ENCODE measurements at regions not wholly inside any gene's neighbourhood (a gene's known extent, or its start where the extent isn't known, plus 50 kb on each side); places are given as distances from the start of the nearest gene placed in this dataset.
"Not testable (repeated sequence)": the region's sequence is repeated elsewhere in the genome, so short reads cannot be mapped to it uniquely, and the experiment has no call there.

DNA sequence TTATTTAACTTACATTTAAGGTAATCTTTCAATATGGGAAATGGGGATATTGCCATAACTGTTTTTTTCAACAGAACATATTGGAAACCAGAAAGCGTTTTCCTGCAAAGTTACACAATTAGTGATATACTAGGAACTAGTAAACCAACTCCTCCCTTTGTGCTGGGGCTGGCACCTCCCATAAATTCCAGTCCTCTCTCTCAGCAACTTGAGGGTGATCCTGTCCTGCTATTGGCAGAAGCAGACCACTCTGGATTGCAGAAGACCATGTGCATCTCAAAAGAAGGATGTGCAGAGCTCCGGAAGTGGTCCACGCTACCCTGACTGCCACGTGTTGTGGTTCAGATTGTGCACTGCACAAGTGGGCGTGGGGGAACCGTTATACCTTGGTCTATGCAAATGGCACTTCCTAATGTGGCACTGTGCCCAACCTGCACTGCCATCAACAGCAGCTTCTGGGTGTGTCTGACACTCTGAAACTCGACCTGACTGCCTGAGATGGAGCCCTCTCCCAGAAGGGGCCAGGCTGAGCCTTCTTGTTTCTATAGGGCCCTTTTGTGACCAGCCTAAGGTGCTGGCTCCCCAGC lies 219.2 kb downstream of the ZNF516 start:
- Mint-ChIP-seq H3K4me1 (ENCODE audit: low read depth) (no peaks in the 10 kb centered on the region), H3K36me3 (ENCODE audit: low read depth) (no peaks in the 10 kb centered on the region), H3K27ac (ENCODE audit: unreplicated experiment) (no peak overlapping the region), H3K27me3 (ENCODE audit: low read depth) (peaks cover 8% of the 10 kb centered on the region), H3K9me3 (ENCODE audit: low read depth) (peaks cover 2% of the 10 kb centered on the region), H3K4me3 (ENCODE audit: unreplicated experiment) (no peak overlapping the region)
- DNase-seq (ENCODE audit: low spot score): no peak
- TF ChIP-seq, protein P1, sequence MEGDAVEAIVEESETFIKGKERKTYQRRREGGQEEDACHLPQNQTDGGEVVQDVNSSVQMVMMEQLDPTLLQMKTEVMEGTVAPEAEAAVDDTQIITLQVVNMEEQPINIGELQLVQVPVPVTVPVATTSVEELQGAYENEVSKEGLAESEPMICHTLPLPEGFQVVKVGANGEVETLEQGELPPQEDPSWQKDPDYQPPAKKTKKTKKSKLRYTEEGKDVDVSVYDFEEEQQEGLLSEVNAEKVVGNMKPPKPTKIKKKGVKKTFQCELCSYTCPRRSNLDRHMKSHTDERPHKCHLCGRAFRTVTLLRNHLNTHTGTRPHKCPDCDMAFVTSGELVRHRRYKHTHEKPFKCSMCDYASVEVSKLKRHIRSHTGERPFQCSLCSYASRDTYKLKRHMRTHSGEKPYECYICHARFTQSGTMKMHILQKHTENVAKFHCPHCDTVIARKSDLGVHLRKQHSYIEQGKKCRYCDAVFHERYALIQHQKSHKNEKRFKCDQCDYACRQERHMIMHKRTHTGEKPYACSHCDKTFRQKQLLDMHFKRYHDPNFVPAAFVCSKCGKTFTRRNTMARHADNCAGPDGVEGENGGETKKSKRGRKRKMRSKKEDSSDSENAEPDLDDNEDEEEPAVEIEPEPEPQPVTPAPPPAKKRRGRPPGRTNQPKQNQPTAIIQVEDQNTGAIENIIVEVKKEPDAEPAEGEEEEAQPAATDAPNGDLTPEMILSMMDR (IDR thresholded peaks at IDR 0.05): no peak

DNA sequence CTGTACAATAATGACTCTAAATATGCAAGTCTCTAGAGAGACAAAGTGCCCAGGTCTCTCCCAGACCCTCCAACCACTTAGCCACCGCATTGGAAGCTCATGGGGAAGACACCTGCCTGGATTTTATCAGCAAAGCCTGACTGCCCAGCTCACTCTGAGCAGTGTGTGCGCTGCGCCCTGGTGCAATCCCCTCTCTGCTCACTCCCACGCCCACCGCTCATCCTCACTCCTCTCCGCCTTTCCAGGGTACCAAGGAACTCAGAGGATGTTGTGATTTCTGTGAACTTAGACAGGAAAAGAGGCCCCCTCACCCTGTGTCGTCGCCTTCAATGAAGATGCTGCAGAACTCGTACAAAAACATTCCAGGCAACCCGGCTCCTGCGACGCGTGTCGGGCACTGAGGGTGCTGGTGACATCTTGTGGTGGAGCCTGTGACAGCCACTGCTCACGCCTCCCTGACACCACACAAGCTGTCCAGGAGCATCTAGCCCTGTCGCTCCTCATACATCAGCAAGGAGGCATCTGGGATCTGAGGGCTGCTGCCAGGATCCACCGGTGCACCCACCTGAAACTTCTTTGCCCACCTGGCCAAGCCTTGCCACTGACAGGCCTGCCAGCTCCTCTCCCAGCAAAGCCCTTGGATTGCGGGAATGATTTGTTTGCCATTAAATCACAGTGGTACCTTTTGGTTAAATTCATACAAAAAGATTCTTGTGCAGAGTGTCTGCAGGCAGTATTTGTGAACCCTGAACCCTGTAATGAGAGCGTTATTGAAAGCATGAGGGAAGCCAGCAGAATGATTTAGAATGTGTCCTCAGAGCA lies 220.4 kb downstream of the ZNF516 start:
- Mint-ChIP-seq H3K36me3 (ENCODE audit: low read depth) (no peaks in the 10 kb centered on the region), H3K27me3 (ENCODE audit: low read depth) (peaks cover 8% of the 10 kb centered on the region), H3K4me1 (ENCODE audit: low read depth) (no peaks in the 10 kb centered on the region), H3K27ac (ENCODE audit: unreplicated experiment) (no peak overlapping the region), H3K4me3 (ENCODE audit: unreplicated experiment) (no peak overlapping the region), H3K9me3 (ENCODE audit: low read depth) (peaks cover 2% of the 10 kb centered on the region)
- TF ChIP-seq, protein P1 (IDR thresholded peaks at IDR 0.05): peak; percentile 46
- DNase-seq (ENCODE audit: low spot score): no peak

DNA sequence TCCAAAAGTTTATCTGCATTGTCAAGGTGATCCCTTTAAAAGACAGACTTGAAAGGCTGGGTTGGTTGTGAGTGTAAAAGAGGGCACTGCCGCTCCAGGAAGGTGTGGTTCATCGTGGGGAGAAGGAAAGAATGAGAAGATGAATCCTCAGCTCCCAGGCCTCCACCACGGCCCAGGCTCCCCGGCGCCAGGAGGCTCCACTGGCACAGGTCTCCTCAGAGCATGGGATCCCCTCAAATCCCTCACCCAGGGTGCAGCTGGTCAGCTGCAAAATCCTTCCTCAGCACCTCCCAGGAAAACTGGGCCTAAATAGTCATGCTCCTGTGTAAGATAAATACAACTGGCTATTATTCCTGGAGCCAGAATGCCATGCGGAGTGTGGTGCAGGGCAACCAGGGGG lies 221.1 kb downstream of the ZNF516 start:
- TF ChIP-seq, protein P1 (IDR thresholded peaks at IDR 0.05): no peak
- no peak overlapping the region for H3K27ac Mint-ChIP-seq (ENCODE audit: unreplicated experiment)

DNA sequence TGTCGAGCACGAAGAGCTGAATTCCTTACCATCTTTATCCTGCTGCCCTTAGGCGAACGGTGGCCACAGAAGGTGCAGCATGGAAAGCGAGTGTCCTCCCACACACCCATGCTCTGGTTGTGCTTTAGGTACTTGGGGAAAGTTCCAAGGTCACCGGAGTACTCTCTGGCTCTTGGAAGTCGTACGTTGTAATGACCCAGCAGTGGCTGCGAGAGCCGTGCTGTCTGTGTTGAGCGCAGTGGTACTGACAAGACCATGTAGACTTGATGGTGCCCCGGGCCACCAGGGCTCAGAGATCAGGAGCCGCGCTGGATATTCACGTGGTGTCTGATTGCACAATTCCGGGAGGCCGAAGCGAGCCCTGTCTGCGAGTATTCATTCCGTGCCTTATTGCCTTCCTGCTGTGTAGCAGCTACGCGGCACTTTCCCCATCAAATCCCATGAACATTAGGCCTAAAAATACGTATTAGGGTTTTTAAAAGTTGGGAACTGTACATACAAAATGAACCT lies 222.0 kb downstream of the ZNF516 start:
- TF ChIP-seq, protein P1 (IDR thresholded peaks at IDR 0.05): no peak
- Mint-ChIP-seq H3K4me1 (ENCODE audit: low read depth) (no peaks in the 10 kb centered on the region), H3K4me3 (ENCODE audit: unreplicated experiment) (no peak overlapping the region), H3K27ac (ENCODE audit: unreplicated experiment) (no peak overlapping the region), H3K9me3 (ENCODE audit: low read depth) (peaks cover 2% of the 10 kb centered on the region), H3K36me3 (ENCODE audit: low read depth) (no peaks in the 10 kb centered on the region), H3K27me3 (ENCODE audit: low read depth) (peaks cover 7% of the 10 kb centered on the region)
- DNase-seq (ENCODE audit: low spot score): no peak

More for the DNA sequence above, 221.1 kb downstream of the ZNF516 start:
- Mint-ChIP-seq H3K4me1 (ENCODE audit: low read depth) (no peaks in the 10 kb centered on the region), H3K9me3 (ENCODE audit: low read depth) (peaks cover 2% of the 10 kb centered on the region), H3K36me3 (ENCODE audit: low read depth) (no peaks in the 10 kb centered on the region), H3K27me3 (ENCODE audit: low read depth) (peaks cover 8% of the 10 kb centered on the region), H3K4me3 (ENCODE audit: unreplicated experiment) (no peak overlapping the region)
- DNase-seq (ENCODE audit: low spot score): no peak

DNA sequence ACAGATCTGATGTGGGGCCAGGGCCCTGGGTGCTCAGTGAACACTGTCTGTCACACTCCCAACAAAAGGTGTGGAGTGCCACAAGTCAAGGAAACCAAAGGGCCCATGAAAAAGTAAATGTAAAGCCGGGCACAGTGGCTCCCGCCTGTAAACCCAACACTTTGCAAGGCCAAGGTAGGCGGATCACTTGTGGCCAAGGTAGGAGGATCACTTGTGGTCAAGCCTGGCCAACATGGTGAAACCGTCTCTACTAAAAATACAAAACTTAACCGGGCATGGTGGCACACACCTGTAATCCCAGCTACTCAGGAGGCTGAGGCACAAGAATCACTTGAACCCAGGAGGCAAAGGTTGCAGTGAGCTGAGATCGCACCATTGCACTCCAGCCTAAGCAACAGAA lies 227.6 kb downstream of the ZNF516 start:
- not testable (repeated sequence) for H3K36me3 Mint-ChIP-seq (ENCODE audit: low read depth); H3K27me3 Mint-ChIP-seq (ENCODE audit: low read depth); DNase-seq (ENCODE audit: low spot score); H3K4me3 Mint-ChIP-seq (ENCODE audit: unreplicated experiment); H3K27ac Mint-ChIP-seq (ENCODE audit: unreplicated experiment); H3K4me1 Mint-ChIP-seq (ENCODE audit: low read depth); H3K9me3 Mint-ChIP-seq (ENCODE audit: low read depth)
